Adrenal gland (tissue), 5 donors: ENCODE measurements at regions not wholly inside any gene's neighbourhood (a gene's known extent, or its start where the extent isn't known, plus 50 kb on each side); places are given as distances from the start of the nearest gene placed in this dataset.

Experiments used
- CTCF ChIP-seq, 6 experiments: fragments of 450-650 bp in 4 of 6; fragments of 200-600 bp in 2 of 6; sonication (generic) in 1 of 6; IDR thresholded peaks; 1 replicate in 5 of 6; 2 replicates in 1 of 6; pipeline versions ENCODE4 v1.5.1 to v1.8.0; 2016 to 2021; ENCODE audit warnings: antibody characterized with exemption in 6 of 6, mild to moderate bottlenecking in 2 of 6, moderate library complexity in 1 of 6
- POLR2A ChIP-seq, 2 donors: fragments of 450-650 bp; IDR thresholded peaks; one replicate each; pipeline ENCODE4 v1.6.1; 2017; ENCODE audit warnings: antibody characterized with exemption in 2 of 2, mild to moderate bottlenecking in 2 of 2, moderate library complexity in 1 of 2
- donor health status: DM: no; HTN: no; CAD: no.

- TF ChIP-seq CTCF (IDR thresholded peaks at IDR 0.05) = no peak
- no peak for TF ChIP-seq POLR2A (IDR thresholded peaks at IDR 0.05)
Measured at GRCh38 chr2:176751314-176752227, 461.0 kb upstream of the HNRNPA3 start.
